ENCODE measurements at regions not wholly inside any gene's neighbourhood (a gene's known extent, or its start where the extent isn't known, plus 50 kb on each side); places are given as distances from the start of the nearest gene placed in this dataset.

DNA sequence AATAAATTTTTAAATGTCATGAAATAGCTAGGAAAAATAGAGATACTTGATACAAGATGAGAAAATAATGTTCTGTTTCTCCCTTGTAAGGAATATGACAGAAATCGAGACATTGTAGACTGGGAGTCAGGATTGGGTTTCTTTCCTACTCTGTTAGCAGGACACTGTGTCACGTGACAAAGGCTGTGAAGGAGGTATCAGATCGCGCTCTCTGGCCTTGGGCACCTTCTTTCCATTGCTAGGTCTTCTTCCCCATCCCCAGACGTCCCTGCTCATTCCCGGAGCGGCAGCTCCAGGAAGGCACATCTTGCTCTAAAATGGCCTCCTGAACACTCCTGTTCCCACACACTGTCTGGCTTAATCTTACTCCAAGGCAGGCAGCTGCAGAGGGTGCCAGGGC lies 133.4 kb downstream of the TM9SF2 start:
- DNase-seq, result no peak

DNA sequence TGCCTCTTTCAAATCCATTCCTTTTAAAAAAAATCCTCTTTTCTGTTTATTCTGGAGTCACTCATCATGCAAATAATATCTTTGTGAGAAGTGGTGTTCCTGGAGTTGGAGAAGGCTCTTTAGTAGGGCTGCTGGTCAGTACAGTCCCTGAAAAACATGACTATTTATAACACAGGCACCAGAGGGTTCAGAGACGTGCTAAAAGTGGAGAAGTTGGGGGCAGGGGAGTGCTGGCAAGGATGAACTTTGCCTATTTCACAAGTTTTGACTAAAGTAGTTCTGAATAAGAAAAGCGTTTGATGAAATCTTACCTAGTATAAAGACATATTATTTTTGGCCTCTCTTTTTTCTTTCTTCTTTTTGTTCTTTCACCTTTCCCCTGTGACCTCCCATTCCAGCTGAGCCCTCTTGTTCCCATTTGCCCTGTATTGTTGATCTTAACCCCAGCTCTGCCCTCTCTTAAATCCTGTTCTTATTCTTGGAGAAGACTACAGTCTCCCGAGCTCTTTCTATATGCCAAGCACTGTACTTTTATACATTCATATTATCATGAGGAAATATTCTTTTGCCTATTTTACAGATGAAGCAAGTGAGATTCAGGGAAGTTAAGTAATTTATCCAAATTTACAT lies 129.1 kb downstream of the TM9SF2 start:
- no peak for DNase-seq

DNA sequence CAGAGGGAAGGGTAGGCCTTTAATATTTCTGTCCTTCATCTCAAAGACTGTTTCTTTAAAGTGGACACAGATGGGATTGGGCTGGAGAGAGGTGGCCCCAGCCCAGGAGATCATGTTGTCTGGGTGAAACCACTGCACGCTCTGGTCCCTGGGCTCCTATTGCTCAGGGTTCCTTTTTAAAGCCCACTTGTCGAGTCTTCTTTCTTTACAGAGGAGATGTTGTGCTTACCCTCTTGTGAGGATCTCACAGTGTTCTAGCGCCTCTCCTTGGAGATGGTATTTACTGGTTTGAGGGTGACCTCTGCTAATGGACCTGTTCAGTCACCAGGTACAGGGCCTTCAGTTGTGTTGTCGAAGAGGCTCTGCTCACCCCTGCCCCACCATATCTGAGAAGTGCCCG lies 128.4 kb downstream of the TM9SF2 start:
- no peak for DNase-seq

GRCh38 chr13:99628442-99628841 lies 127.2 kb downstream of the TM9SF2 start:
- DNase-seq, result no peak

GRCh38 chr13:99626461-99627082 lies 125.3 kb downstream of the TM9SF2 start:
- DNase-seq, result no peak

DNA sequence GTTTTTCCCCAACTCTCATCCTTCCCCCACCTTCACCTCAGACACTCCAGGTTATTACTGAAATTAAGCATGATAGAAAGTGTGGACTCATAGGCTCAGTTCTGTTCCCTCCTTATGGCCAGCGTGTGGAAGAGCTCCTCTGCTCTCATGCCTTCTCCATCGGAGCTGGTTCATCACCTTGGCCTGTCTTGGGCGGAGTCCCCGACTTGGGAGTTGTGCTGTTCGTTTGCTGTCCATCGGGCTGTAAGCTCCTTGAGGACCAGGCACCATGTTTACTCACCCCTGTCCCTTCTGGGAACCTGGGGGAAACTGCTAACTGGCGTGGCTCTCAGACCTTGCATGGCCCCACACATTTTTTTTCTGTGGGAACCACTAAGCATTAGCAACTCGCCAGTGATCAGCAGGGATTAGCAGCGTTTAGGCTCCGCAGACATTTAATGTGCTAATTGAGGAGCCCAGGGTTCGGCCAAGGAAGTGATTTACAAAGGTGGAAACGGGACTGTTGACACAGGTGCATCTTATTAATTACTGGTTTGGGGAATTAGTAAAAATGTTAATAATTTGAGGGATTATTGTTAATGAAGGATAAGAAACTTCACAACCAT lies 123.8 kb downstream of the TM9SF2 start:
- no peak for DNase-seq

GRCh38 chr13:99620806-99621205 lies 119.5 kb downstream of the TM9SF2 start:
- no peak for DNase-seq

GRCh38 chr13:99619207-99619606 lies 117.9 kb downstream of the TM9SF2 start:
- DNase-seq, result no peak

- peak; percentile 28 for DNase-seq
These were observed 116.4 kb downstream of the TM9SF2 start for GRCh38 chr13:99617474-99618255.

GRCh38 chr13:99614465-99614885 lies 113.2 kb downstream of the TM9SF2 start:
- DNase-seq, result no peak

All from stimulated activated CD4-positive, alpha-beta T cell treated with anti-CD3 and anti-CD28 coated beads, Interleukin-4, amount 100 ng/mL, for 1 hour (primary cell).